ENCODE measurements at regions not wholly inside any gene's neighbourhood (a gene's known extent, or its start where the extent isn't known, plus 50 kb on each side); places are given as distances from the start of the nearest gene placed in this dataset.

- TF ChIP-seq CTCF (IDR thresholded peaks at IDR 0.05; ENCODE audit: borderline replicate concordance, extremely low read depth, low read length, poor library complexity, severe bottlenecking) (no peak), EZH2 (IDR thresholded peaks at IDR 0.05; ENCODE audit: borderline replicate concordance, low read depth, low read length, severe bottlenecking) (no peak)
Measured at GRCh38 chr15:93389211-93389610, 300.2 kb upstream of the RGMA start.
